SK-N-SH (cell line): ENCODE measurements at regions not wholly inside any gene's neighbourhood (a gene's known extent, or its start where the extent isn't known, plus 50 kb on each side); places are given as distances from the start of the nearest gene placed in this dataset.

Experiments
- CHD2 ChIP-seq: fragments of 150-350 bp; IDR thresholded peaks from 2 replicates; pipeline ENCODE4 v1.6.1; 2018; ENCODE audit warnings: low read length; ENCODE audit not compliant: partially characterized antibody
- ELF1 ChIP-seq: IDR thresholded peaks from 2 replicates; pipeline ENCODE4 v1.4.0; 2012
- JUND ChIP-seq: IDR thresholded peaks from 2 replicates; pipeline ENCODE4 v1.4.0; 2012
- POLR2AphosphoS5 ChIP-seq: IDR thresholded peaks from 2 replicates; pipeline ENCODE4 v1.6.1; 2012; ENCODE audit warnings: low read depth, low read length
- RAD21 ChIP-seq: IDR thresholded peaks from 2 replicates; pipeline ENCODE4 v1.6.1; 2012; ENCODE audit warnings: mild to moderate bottlenecking, low read length
- RCOR1 ChIP-seq: fragments of 150-350 bp; IDR thresholded peaks from 2 replicates; pipeline ENCODE4 v1.6.1; 2017; ENCODE audit warnings: antibody characterized with exemption, low read length
- REST ChIP-seq: IDR thresholded peaks from 2 replicates; pipeline ENCODE4 v1.6.1; 2012; ENCODE audit warnings: mild to moderate bottlenecking, low read depth, low read length, moderate library complexity
- RFX5 ChIP-seq: IDR thresholded peaks from 2 replicates; pipeline ENCODE4 v1.6.1; 2012; ENCODE audit warnings: mild to moderate bottlenecking, improper control_type of control experiment, low read length
- SMC3 ChIP-seq: IDR thresholded peaks from 2 replicates; pipeline ENCODE4 v1.6.1; 2012; ENCODE audit warnings: low read depth, low read length, improper control_type of control experiment
- USF2 ChIP-seq: fragments of 150-350 bp; IDR thresholded peaks from 2 replicates; pipeline ENCODE4 v1.6.1; 2017; ENCODE audit warnings: antibody characterized with exemption, low read length, low read depth, borderline replicate concordance
- TF ChIP-seq, protein P1 (sequence below): fragments of 200-600 bp; sonication (generic); IDR thresholded peaks from 2 replicates; pipeline ENCODE4 v1.6.1; 2017; ENCODE audit warnings: antibody characterized with exemption, mild to moderate bottlenecking, moderate library complexity
- TF ChIP-seq, protein P2 (sequence below): IDR thresholded peaks from 2 replicates; pipeline ENCODE4 v1.4.0; 2012; ENCODE audit warnings: low read depth, borderline replicate concordance

DNA sequence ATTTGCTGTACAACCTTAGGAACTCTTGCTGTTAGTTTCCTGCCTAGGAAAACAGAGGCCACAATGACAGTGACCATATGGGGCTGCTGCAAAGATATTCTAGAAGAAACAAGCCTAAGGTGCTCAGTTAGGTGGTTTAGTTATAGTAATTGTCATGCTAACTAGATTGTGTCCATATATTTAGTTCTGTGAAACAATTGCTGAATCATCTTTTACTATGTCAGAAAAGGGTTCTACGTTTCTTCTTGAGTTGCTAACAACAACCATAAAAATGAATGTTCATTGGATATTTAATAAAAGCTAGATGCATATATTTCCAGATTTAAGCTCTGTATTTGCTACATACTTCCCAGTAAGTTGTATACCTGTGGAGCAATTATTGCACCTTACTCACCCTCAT lies 597.2 kb upstream of the KLHL29 start:
- TF ChIP-seq, protein P1, sequence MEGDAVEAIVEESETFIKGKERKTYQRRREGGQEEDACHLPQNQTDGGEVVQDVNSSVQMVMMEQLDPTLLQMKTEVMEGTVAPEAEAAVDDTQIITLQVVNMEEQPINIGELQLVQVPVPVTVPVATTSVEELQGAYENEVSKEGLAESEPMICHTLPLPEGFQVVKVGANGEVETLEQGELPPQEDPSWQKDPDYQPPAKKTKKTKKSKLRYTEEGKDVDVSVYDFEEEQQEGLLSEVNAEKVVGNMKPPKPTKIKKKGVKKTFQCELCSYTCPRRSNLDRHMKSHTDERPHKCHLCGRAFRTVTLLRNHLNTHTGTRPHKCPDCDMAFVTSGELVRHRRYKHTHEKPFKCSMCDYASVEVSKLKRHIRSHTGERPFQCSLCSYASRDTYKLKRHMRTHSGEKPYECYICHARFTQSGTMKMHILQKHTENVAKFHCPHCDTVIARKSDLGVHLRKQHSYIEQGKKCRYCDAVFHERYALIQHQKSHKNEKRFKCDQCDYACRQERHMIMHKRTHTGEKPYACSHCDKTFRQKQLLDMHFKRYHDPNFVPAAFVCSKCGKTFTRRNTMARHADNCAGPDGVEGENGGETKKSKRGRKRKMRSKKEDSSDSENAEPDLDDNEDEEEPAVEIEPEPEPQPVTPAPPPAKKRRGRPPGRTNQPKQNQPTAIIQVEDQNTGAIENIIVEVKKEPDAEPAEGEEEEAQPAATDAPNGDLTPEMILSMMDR: no peak
- no peak for TF ChIP-seq USF2
- no peak for TF ChIP-seq SMC3
- TF ChIP-seq RCOR1: no peak
- TF ChIP-seq RAD21: no peak
- no peak for TF ChIP-seq ELF1
- TF ChIP-seq, protein P2, sequence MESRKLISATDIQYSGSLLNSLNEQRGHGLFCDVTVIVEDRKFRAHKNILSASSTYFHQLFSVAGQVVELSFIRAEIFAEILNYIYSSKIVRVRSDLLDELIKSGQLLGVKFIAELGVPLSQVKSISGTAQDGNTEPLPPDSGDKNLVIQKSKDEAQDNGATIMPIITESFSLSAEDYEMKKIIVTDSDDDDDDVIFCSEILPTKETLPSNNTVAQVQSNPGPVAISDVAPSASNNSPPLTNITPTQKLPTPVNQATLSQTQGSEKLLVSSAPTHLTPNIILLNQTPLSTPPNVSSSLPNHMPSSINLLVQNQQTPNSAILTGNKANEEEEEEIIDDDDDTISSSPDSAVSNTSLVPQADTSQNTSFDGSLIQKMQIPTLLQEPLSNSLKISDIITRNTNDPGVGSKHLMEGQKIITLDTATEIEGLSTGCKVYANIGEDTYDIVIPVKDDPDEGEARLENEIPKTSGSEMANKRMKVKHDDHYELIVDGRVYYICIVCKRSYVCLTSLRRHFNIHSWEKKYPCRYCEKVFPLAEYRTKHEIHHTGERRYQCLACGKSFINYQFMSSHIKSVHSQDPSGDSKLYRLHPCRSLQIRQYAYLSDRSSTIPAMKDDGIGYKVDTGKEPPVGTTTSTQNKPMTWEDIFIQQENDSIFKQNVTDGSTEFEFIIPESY: no peak
- no peak for TF ChIP-seq POLR2AphosphoS5
- no peak for TF ChIP-seq REST
- TF ChIP-seq RFX5: no peak
- no peak for TF ChIP-seq JUND
- TF ChIP-seq CHD2: no peak
